Right renal pelvis (tissue), 4 donors: ENCODE measurements at regions not wholly inside any gene's neighbourhood (a gene's known extent, or its start where the extent isn't known, plus 50 kb on each side); places are given as distances from the start of the nearest gene placed in this dataset.
"Not testable (repeated sequence)": the region's sequence is repeated elsewhere in the genome, so short reads cannot be mapped to it uniquely, and the experiment has no call there.

Experiments used
- DNase-seq, 4 donors: peaks; one replicate each; pipeline ENCODE4 v3.0.0-alpha.2; 2013; ENCODE audit warnings: low read depth in 4 of 4, low spot score in 3 of 4, missing footprints in 1 of 4

DNA sequence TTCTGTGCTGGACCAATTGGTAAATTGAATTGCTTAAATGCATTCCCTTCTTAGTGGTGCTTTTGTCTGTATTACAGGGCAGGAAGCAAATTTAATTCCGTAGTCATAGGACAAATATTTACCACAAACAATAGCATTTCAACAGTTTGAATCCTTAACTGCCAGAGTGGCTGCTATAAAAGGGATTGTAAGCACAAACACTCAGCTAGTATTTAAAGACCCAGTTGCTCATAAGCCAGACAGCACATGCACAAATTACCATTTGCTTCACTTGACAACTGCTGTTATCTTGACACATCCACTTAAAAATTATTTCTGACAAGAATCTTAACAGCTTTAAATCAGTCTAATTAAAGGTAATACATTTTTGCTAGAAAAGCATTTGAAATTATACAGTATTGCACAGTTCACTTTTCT lies 490.2 kb upstream of the ADAMTS9 start:
- DNase-seq, result no peak

DNA sequence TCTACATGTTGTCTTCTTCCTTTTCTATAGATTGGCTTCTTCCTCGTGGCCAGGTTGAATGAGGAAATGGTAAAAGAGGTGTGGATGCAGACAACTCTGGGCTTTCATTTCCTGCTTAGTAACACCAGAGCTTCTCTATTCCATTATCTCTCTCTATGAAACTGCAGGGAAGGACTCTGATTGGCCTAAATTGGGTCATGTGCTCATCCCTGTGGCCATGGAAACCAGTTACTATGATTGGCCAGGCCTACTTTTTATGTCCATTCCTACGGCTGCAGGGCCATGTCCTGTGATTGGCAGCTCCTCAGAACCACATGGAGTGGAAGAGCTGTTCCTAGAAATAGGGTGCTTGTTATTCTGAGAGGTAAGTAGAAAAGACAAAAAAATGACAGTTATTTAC lies 486.9 kb upstream of the ADAMTS9 start:
- no peak for DNase-seq

DNA sequence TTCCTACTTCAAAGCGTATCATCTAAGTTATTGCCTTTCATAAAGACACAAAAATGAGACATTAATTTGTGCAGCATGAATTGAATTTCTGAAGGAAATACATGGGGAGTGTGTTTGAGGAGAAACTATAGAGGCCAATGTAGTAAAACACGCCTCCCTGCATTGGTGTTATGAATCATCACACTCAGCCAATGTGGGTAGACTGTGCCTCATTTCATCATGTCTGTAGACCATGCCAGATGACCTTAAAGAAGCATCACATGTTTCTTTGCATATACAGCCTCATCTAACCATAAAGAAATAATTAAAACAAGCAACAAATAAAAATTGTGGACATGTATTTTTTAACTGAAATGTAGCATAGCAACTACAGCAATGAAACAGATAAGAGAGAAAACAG lies 486.0 kb upstream of the ADAMTS9 start:
- DNase-seq, result no peak

DNA sequence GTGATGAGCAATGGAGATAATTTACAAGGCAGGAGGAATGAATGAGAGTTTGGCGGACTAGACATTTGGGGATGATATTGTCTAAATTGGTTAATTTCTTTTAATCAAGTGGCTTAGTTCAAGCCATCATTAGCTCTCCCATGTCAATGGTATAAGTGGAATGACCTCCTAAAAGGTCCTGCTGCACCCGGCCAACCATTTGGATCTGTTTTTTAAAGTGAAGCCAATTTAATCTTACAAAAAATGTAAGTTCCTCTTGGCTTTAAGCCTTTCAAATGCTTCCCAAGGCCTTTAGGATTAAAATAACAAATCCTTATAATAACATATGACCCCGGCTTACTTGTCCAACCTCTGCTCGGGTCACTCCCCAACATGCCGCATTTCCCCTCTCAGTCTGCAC lies 484.4 kb upstream of the ADAMTS9 start:
- DNase-seq, result no peak

DNA sequence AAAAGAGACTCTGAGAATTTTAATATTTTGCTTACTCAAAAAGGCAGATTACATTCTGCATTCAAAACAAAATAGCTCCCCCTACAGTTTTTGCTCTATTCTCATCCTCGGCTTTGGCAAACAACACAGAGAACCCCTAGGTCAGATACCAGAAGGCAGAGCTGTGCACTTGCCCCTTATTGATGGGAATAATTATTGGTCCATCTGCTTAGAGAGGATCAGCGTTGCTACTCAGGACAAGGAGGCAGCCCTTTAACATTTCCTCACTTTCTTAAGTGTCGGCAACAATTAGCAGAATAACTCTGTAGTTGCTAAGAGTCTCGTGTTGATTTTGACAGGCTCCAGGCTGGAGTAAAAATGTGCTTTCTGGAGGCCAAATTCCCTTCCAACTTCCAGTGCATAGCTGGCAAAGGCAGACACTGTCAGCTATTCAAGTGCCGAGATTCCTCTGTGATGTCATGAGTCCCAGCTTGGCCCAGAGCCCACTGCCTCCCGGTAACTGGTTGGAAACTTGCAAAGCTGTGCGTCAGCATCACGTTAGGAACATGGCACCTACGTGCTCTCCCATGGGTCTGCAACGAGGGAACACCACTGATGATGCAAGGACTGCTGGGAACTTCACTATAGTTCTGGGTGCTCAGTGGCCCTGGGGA lies 482.7 kb upstream of the ADAMTS9 start:
- DNase-seq, result peak in 2 of 4 donors; percentile 10 to 31

DNA sequence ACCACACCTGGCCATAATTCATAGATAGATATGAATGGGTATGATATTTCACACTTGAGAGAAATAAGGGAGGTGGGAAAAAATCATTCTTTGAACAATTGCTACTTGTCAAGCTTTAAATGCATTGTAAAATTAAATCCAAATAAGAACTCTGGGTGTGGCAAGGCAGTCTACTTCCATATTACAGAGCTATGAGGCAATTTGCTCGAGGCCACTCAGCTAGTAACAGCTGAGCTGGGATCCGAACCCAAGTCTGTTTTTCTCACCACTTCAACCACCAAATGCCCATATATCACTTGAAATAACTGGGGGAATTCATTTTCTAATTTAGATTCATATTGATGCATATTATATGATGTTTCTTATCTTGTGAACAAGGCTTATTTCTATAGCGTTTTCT lies 482.2 kb upstream of the ADAMTS9 start:
- no peak for DNase-seq

DNA sequence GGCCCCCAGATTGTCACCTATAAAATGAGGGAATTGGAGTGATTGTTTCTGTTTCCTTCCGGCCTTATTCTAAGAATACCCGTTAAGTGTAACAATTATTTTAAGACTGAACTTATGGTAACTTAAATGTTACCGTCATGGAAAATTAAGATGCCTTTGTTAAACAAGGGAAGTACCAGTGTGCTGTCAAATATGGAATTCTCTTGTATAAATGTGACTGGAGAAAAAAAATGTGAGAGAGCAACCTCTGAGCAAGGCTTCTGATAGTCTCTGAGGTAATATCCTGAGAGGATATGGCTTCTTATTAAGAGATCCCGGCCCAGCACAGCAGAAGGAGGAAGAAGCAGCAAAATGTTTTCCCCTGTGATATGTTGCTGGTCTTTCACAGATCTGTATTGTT lies 480.7 kb upstream of the ADAMTS9 start:
- no peak for DNase-seq

DNA sequence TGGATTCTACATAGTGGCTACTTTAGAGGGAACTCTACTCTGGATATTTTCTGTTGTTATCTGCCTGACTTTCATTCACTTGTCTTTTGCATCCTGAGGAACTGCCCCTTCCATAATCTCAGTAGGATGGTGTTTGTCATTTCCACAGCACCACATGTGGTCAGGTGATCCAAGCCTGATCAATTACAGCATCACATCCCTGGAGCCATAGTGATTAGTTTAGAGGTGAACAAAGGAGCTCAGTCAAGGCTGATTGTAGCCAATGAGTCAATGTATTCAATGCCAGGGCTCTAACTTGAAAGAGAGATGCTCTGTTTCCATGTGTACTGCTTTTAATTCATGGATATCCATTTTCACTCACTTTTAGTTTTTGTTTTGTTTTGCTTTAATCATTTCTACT lies 478.7 kb upstream of the ADAMTS9 start:
- no peak for DNase-seq

DNA sequence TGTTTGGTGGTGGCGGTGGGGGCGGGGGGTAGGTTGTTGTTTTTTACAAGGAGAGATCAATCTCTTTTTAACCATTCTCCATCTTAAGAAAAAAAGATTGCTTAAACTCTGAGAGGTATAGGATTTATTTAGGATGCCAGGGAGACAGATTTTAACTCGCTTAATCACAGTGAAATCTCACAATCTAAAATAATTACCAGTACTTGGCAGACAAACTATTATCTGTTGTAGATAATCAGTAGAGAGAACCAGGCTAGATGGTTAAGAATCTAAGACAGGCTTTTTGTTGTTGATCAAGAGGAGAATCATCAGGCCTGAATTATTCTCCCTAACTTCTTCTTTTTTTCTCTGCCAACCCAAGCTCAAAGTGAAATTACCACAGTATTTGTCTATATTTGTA lies 470.2 kb upstream of the ADAMTS9 start:
- no peak for DNase-seq

DNA sequence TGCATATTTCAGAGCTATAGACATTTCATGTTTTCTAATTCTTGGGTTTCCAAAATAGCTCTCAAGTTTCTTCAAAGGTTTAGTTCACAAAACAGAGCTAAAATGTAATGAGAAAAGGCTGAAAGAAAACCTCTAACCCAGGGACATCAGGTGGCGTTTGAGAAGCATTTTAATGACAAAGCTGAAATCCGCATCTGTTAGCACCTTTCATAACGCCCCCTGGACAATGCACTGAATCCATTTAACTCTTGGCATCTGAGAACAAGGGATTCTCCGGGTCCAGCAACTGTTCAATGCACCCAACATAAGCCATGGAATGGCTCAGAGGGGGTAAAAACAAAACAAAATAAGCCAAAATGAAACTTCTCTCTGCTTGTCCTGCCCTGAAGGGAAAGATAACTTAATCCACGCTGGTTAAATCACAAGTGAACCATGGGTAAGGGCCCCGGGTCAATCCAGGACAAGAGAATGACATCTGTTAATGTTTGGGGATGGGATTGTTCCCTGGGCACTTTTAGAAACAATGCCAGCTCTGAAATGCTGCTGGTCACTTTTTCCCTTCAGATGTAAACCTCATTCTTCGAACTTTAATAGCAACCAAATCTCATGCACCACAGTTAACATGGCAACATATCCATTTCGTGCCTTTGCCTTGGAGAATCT lies 466.2 kb upstream of the ADAMTS9 start:
- no peak for DNase-seq

DNA sequence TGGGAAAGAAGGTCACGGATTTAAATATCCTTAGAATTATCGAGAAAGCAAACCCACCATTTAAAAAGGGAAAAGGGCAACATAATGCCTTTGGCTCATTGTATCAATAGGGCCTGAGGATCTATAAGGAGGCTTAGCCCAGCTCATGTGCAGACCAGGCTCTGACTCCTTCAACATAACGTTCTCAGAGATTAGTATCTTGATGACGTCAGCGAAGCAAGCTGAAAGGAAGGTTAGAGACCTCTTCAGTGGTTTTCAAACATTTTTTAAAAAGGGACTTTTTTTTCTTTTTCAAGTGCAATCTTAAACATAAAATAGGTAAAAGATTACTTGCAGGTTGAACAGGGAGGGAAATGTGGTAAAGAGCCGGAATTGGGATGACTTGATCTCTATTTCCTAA lies 463.9 kb upstream of the ADAMTS9 start:
- DNase-seq, result no peak

DNA sequence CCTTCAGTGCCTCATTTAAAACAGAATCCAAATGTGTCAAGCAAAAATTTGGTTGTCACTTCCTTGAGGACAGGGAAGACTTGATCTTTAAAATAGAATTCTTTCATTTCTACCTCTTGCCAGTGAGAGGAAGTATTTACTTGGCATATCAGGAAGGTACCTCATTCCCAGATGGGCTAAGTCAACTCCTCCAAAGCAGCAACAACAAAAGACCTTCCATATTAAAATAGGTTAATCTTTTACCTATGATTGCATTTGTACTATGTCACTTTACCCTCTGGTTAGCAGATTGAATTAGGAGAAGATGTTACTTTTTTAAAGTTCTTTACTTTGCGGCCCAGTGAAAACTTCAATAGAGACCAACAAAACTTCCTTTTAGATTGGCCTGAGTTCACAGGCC lies 462.1 kb upstream of the ADAMTS9 start:
- DNase-seq, result no peak

DNA sequence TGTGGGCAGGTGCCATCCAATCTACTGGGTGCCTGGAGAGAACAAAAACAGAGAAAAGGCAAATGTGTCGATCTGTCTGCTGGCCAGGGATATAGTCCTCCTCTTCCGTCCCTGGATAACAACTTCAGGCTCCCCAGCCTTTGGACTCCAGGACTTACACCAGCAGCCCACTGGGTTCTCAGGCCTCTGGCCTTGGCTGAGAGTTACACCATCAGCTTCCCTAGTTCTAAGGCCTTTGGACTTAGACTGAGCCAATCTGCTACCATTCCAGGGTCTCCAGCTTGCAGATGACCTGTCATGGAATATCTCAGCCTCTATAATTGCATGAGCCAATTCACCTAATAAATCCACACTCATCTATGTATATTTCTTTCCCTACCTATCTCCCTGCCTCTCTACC lies 460.9 kb upstream of the ADAMTS9 start:
- no peak for DNase-seq

DNA sequence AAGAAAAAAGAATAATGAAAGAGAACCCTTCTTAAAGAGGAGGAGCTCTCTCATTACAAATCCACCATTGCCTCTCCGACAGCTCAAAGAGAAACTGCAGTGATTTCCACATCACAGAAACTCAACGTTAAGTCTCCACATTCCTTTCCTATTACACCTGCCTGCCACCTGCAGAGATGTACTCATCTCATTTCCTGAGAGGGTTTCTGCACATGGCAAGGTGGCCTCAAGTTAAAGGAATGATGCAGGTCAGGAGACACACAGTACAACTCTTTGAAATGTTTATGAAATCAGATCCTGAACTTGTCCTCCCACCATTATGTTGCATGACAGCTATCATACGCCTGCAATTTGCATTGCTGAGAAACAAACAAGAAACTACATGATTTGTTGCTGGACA lies 458.4 kb upstream of the ADAMTS9 start:
- peak in 1 of 4 donors; percentile 10 for DNase-seq

DNA sequence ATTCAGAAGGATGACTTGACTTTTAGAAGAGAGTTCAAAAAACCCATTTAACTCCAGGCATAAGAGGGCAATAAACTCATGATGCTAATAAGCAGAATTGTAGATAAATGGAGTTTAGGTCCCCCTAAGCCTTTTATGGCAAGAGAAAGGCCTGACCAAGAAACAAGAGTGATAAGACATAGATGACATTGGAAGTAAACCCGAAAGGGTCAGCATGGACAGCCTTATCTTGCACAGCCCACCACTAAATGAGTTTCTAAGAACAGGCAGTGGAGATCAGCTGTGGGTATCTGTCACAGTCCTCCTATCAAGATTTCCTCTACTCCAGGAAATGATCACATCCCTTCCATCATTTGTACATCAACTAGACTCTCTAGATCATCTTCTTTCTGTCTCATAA lies 457.9 kb upstream of the ADAMTS9 start:
- no peak for DNase-seq

DNA sequence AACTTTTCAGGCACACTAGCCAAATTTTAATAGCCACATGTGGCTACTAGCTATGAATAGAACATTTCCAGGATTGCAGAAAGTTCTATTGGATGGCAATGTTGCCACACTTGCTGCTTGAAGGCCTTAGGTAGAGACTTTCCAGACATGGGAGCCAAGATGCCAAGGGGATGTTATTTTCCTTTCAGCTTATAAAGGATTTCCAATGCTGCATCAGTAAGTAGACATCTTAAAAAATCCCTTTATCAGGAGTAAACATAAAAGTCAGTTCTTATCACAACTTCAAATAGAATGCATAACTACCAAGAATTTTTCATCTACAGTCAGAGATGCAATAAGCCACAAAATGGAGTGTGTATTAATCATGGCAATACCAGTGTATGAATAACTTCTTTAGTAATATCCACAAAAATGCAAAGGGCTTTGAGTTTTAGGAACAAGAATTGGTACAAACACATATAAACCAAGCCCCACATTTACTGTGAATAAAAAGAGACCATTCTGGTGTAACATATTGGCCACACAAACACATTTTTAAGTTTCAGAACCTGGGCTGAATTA lies 457.1 kb upstream of the ADAMTS9 start:
- no peak for DNase-seq

DNA sequence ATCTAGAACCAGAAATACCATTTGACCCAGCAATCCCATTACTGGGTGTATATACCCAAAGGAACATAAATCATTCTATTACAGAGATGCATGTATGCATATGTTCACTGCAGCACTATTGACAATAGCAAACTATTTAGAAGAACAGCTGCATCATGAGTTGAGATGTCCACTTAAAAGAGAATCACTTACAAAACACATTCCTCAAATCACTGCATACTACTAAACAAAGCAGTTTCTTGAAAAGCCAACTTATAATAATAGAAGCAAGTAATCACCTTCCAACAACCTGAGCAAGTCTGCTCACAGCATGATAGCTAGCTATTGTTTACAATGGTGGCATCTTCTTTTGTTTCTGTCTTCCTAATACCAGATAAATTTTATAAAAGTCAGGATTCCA lies 454.7 kb upstream of the ADAMTS9 start:
- no peak for DNase-seq

DNA sequence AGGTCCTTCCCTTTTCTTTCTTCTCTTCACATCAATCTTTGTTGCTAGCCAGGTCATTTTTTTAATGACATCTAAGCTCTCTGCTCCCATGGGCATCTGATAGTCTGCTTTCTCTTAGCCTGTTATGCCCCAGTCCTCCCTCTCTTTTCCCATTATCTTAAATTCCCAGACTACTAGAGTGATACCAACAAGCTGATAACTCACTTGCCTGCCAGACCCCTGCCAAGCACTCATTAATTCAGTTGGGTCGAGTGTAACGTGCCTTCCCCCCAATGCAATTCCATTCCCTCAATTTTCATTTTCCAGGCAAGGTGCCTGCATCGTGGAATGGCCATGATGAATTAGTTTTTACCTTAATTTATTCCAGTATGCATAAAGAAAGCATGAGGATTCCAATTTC lies 450.8 kb upstream of the ADAMTS9 start:
- DNase-seq, result no peak

DNA sequence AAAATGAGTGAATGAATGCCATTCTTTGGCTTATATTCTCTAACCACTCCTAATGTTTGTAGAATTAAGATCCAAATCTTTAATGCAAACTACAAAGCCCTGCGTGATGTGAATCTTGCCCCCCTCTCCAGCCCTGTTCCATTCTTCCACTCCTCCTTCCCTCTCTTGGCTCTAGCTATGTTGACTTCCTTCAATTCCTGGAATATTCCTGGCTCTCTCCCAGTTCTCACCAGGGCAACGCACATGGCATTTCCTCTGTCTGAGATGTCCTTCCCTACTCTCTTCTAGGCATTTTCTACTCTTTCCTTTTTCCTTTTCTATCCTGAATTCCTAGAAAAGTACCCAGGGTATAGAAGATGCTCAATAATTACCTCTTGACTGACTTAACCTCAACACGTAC lies 446.0 kb upstream of the ADAMTS9 start:
- DNase-seq, result not testable (repeated sequence)

DNA sequence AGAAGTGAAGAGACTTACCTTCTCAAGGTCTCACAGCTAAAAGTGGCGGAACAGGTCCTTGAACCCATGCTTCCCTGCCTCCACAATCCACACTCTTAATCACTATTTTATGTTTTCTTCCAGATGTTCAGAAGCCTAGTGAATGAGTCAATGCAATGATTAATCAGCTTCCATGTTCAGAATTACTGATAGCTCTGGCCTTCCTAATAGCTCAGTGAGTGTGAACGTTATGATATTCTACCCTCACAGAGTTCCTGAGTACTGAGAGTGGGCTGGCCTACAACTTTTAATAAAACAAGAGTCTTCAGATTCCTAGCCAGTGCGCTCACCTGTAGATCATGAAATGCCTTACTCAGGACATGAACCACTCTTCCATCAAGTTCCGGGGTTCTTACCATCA lies 443.0 kb upstream of the ADAMTS9 start:
- DNase-seq, result no peak

DNA sequence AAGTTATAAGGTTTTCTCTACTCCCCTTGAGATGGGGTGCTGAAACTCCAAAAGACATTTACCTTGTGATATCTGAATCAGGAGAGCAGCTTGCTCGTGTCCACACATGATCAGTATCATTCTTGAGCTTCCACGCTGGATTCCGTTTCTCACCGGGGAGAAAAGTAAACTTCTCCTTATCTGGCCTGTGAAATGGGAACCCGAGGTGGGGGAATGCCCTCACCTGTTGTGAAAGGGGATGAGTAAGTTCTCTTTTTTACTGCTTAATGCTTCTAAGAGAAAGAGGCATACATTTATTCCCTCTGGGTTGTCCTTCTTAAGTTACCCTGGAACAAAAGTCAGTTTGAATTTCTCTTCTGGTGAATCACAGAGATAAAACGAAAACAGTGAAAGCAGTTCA lies 440.5 kb upstream of the ADAMTS9 start:
- no peak for DNase-seq
